Muscle layer of duodenum (tissue), 2 donors: ENCODE measurements at regions not wholly inside any gene's neighbourhood (a gene's known extent, or its start where the extent isn't known, plus 50 kb on each side); places are given as distances from the start of the nearest gene placed in this dataset.

Source experiments
- H3K27ac ChIP-seq: one replicate; pipeline ENCODE4 v1.7.0; 2013; ENCODE audit warnings: mild to moderate bottlenecking, low read length
- H3K27me3 ChIP-seq: one replicate; pipeline ENCODE4 v1.7.0; 2013; ENCODE audit warnings: low read depth, mild to moderate bottlenecking, control low read depth, low read length
- H3K36me3 ChIP-seq, 2 donors: one replicate each; pipeline ENCODE4 v1.7.0; 2013; ENCODE audit warnings: low read length in 2 of 2, control low read depth in 1 of 2, mild to moderate bottlenecking in 1 of 2; ENCODE audit not compliant: insufficient read depth in 2 of 2, control insufficient read depth in 1 of 2
- H3K4me1 ChIP-seq, 2 donors: one replicate each; pipeline ENCODE4 v1.7.0; 2013; ENCODE audit warnings: low read length in 2 of 2, mild to moderate bottlenecking in 2 of 2, control low read depth in 1 of 2, moderate library complexity in 1 of 2; ENCODE audit not compliant: insufficient read depth in 2 of 2, control insufficient read depth in 1 of 2
- H3K4me3 ChIP-seq, 2 donors: one replicate each; pipeline ENCODE4 v1.7.0; 2013; ENCODE audit warnings: low read length in 2 of 2, low read depth in 1 of 2, mild to moderate bottlenecking in 1 of 2
- H3K9me3 ChIP-seq, 2 donors: one replicate each; pipeline ENCODE4 v1.7.0; 2013; ENCODE audit warnings: low read length in 2 of 2, control low read depth in 1 of 2, mild to moderate bottlenecking in 1 of 2; ENCODE audit not compliant: control insufficient read depth in 1 of 2
- donor health status: healthy.

DNA sequence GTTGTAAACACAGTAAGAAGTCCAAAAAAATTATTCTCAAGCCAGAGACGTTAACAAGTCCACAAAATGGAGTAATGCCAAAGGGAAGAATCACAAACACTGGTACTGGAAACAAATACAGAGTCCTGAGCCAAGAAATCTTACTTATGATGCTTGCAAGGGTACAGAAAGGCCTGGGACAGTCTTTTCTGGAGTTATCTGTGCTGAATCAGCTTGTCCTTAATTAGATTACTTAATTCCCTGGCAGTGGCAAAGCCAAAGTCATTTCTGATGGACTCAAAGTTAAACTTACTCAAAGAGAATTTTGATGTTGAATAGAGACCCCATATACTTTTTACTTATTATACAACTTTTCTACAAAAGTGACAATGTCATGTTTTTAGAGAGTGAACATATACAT lies 610.5 kb upstream of the ITGA1 start:
- H3K36me3 ChIP-seq = no peaks in the 10 kb centered on the region
- no peak overlapping the region for H3K27ac ChIP-seq
- no peak overlapping the region for H3K4me3 ChIP-seq
- no peaks in the 10 kb centered on the region for H3K4me1 ChIP-seq
- H3K27me3 ChIP-seq = no peaks in the 10 kb centered on the region
- no peaks in the 10 kb centered on the region for H3K9me3 ChIP-seq

- H3K27me3 ChIP-seq = no peaks in the 10 kb centered on the region
- no peak overlapping the region for H3K27ac ChIP-seq
- H3K4me1 ChIP-seq = no peaks in the 10 kb centered on the region
- H3K36me3 ChIP-seq = no peaks in the 10 kb centered on the region
- H3K9me3 ChIP-seq = no peaks in the 10 kb centered on the region
- H3K4me3 ChIP-seq = no peak overlapping the region
Observed at GRCh38 chr5:52181403-52181802, 606.3 kb upstream of the ITGA1 start.

DNA sequence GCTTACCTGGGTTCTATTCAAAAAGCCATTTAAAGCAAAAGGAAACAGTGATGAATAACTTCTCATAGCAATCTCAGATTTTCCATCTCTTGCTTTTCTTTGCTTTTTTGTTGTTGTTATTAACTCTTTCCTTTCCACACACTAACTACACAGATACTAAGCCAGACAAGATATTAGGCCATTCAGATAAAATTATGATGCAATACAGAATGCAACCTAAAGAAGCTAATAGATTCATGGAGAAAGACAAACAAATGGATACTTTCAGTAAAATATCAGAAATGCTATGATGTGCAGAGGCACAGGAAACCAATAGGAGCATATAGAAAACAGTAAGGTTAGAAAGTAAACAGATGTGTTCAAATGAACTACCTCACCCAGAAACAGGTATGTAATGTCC lies 597.0 kb upstream of the ITGA1 start:
- no peaks in the 10 kb centered on the region for H3K4me1 ChIP-seq
- no peak overlapping the region for H3K4me3 ChIP-seq
- H3K27me3 ChIP-seq = no peaks in the 10 kb centered on the region
- H3K9me3 ChIP-seq = no peaks in the 10 kb centered on the region
- H3K36me3 ChIP-seq = no peaks in the 10 kb centered on the region
- no peak overlapping the region for H3K27ac ChIP-seq

- Histone ChIP-seq H3K9me3 (no peaks in the 10 kb centered on the region), H3K27ac (no peak overlapping the region), H3K4me3 (no peak overlapping the region), H3K4me1 (no peaks in the 10 kb centered on the region), H3K36me3 (no peaks in the 10 kb centered on the region), H3K27me3 (no peaks in the 10 kb centered on the region)
Observed at GRCh38 chr5:52199833-52200232, 587.9 kb upstream of the ITGA1 start.

DNA sequence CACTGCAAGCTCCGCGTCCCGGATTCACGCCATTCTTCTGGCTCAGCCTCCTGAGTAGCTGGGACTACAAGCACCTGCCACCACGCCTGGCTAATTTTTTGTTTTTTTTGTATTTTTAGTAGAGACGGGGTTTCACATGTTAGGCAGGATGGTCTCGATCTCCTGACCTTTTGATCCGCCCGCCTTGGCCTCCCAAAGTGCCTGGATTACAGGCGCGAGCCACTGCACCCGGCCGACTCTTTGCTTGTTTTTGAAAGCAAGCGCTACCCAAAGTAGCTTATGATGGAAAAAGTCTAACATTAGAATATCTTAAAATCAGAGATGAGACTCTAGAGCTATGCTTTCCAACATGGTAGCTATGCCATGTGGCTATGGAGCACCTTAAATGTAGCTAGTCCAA lies 585.5 kb upstream of the ITGA1 start:
- Histone ChIP-seq H3K36me3 (no peaks in the 10 kb centered on the region), H3K27me3 (no peaks in the 10 kb centered on the region), H3K4me1 (no peaks in the 10 kb centered on the region), H3K9me3 (no peaks in the 10 kb centered on the region), H3K27ac (no peak overlapping the region), H3K4me3 (no peak overlapping the region)

- H3K27me3 ChIP-seq = no peaks in the 10 kb centered on the region
- H3K9me3 ChIP-seq = no peaks in the 10 kb centered on the region
- H3K4me1 ChIP-seq = no peaks in the 10 kb centered on the region
- H3K4me3 ChIP-seq = no peak overlapping the region
- H3K36me3 ChIP-seq = no peaks in the 10 kb centered on the region
- H3K27ac ChIP-seq = no peak overlapping the region
Observed at GRCh38 chr5:52204310-52204709, 583.4 kb upstream of the ITGA1 start.
